Mucosa of descending colon (tissue), 3 donors: ENCODE measurements at regions not wholly inside any gene's neighbourhood (a gene's known extent, or its start where the extent isn't known, plus 50 kb on each side); places are given as distances from the start of the nearest gene placed in this dataset.

Experiments
- ATAC-seq: fragments of 200-7000 bp; cut with Tn5 transposase; one replicate; pipeline ENCODE4 v1.9.1; 2020; ENCODE audit warnings: mild to moderate bottlenecking, moderate library complexity
- DNase-seq, 3 donors: peaks; one replicate each; pipeline ENCODE4 v3.0.0-alpha.2; 2020
- H3K36me3 ChIP-seq: fragments of 200-600 bp; one replicate; pipeline ENCODE4 v1.8.0; 2021; ENCODE audit warnings: low read depth, mild to moderate bottlenecking
- H3K4me1 ChIP-seq: fragments of 200-600 bp; one replicate; pipeline ENCODE4 v1.8.0; 2021; ENCODE audit warnings: low read depth, mild to moderate bottlenecking
- H3K4me3 ChIP-seq: fragments of 200-600 bp; one replicate; pipeline ENCODE4 v1.8.0; 2021; ENCODE audit warnings: mild to moderate bottlenecking
- H3K9me3 ChIP-seq: fragments of 200-600 bp; one replicate; pipeline ENCODE4 v1.8.0; 2021; ENCODE audit warnings: mild to moderate bottlenecking
- CTCF ChIP-seq: fragments of 200-600 bp; IDR thresholded peaks from one replicate; pipeline ENCODE4 v1.8.0; 2022; ENCODE audit warnings: antibody characterized with exemption, mild to moderate bottlenecking
- intact Hi-C, 2 donors: fragments of 100-400 bp; cut with DNase I in 1 of 2; cut with micrococcal nuclease in 1 of 2; formaldehyde crosslinking; loops; one replicate each; pipeline versions ENCODE4 v1.11.0 to v1.11.1; 2022; cut with DNase I, micrococcal nuclease
- donor health status: DM: no; HTN: no; CAD: no; lungs with moderate emphysema.
- donor health status: DM: no; HTN: no; CAD: no.
- donor health status: DM: no; HTN: yes; CAD: no.

- H3K4me3 ChIP-seq: no peak overlapping the region
- no peak for ATAC-seq
- no peaks in the 10 kb centered on the region for H3K36me3 ChIP-seq
- intact Hi-C loops: no loop called here
- no peak for DNase-seq
- H3K4me1 ChIP-seq: peaks cover 2% of the 10 kb centered on the region
- no peaks in the 10 kb centered on the region for H3K9me3 ChIP-seq
- TF ChIP-seq CTCF: no peak
Measured at GRCh38 chr14:63800083-63800482, 52.7 kb upstream of the SYNE2 start.

DNA sequence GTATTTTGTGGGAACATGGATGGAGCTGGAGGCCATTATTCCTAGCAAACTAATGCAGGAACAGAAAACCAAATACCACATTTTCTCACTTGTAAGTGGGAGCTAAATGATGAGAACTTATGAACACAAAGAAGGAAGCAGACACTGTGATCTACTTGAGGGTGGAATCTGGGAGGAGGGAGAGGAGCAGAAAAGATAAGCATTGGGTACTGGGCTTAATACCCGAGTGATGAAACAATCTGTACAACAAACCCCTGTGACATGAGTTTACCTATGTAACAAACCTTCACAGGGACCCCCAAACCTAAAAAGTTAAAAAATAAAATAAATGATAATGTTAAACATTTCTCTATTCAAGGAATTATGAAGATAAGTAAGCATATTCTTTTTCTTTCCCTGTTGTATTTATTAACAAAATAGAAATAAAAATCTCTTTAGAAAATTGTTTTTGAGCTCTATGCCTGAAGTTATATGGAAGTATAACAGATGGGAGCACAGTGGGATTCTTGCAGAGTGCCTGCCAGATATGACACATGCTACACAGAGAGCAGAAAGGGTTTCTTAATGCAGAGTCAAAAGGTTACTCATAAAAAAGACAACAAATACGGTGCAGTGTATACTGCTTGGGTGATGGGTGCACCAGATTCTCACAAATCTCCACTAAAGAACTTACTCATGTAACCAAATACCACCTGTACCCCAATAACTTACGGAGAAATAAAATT is 52.0 kb upstream of the SYNE2 start:
- Histone ChIP-seq H3K4me3 (no peak overlapping the region), H3K4me1 (peaks cover 2% of the 10 kb centered on the region), H3K36me3 (no peaks in the 10 kb centered on the region), H3K9me3 (no peaks in the 10 kb centered on the region)
- DNase-seq (no peak), ATAC-seq (no peak)
- TF ChIP-seq CTCF: no peak
- intact Hi-C loops: no loop called here
